Endothelial cell of umbilical vein (primary cell): ENCODE measurements at regions not wholly inside any gene's neighbourhood (a gene's known extent, or its start where the extent isn't known, plus 50 kb on each side); places are given as distances from the start of the nearest gene placed in this dataset.

Source experiments
- BruUV-seq: library from RNA; stranded (reverse); fragments of 400-500 nt; replicated peaks from 2 replicates; lab custom pipeline; 2021; lab: Mats Ljungman, UMichigan
- CTCF ChIA-PET: fragments of 300-600, 350-600 bp; sonication (Branson Sonifier 250); formaldehyde crosslinking; loops from one replicate; lab custom pipeline; 2021; ENCODE audit warnings: antibody characterized with exemption, inconsistent platforms; lab: Charles Lee
- POLR2A ChIA-PET: fragments of 300-600, 350-600 bp; sonication (Branson Sonifier 250); formaldehyde crosslinking; loops from one replicate; lab custom pipeline; 2021; ENCODE audit warnings: antibody characterized with exemption, inconsistent platforms; lab: Charles Lee
- DNase-seq: peaks from one replicate; pipeline ENCODE4 v3.0.0-alpha.2; 2011; ENCODE audit warnings: low read depth, low spot score
- FAIRE-seq: peaks from 2 replicates; lab custom pipeline; 2011; peaks lifted over from hg19 to GRCh38; lab: Jason Lieb, UNC
- H2AFZ ChIP-seq: 2 replicates; pipeline ENCODE4 v1.6.0; 2012; ENCODE audit warnings: low read depth, low read length, control low read depth, inconsistent platforms
- H3K27ac ChIP-seq: 2 replicates; pipeline ENCODE4 v1.5.1; 2011; ENCODE audit warnings: low read depth, mild to moderate bottlenecking, control low read depth, low read length, moderate library complexity; ENCODE audit not compliant: insufficient read depth
- H3K27me3 ChIP-seq, 2 experiments: 2 replicates each; pipeline versions ENCODE4 v1.6.0 to v1.6.1; 2011; ENCODE audit warnings: low read length in 2 of 2, mixed read lengths in 1 of 2; ENCODE audit not compliant: control insufficient read depth in 2 of 2, insufficient read depth in 2 of 2
- H3K36me3 ChIP-seq, 2 experiments: 2 replicates in 1 of 2; 3 replicates in 1 of 2; pipeline ENCODE4 v1.5.1; 2011; ENCODE audit warnings: low read length in 2 of 2, mild to moderate bottlenecking in 1 of 2, moderate library complexity in 1 of 2; ENCODE audit not compliant: control insufficient read depth in 2 of 2, insufficient read depth in 2 of 2; ENCODE audit errors: extremely low read depth in 1 of 2
- H3K4me1 ChIP-seq: 3 replicates; pipeline ENCODE4 v1.5.1; 2011; ENCODE audit warnings: mild to moderate bottlenecking, low read length; ENCODE audit not compliant: control insufficient read depth, insufficient read depth; ENCODE audit errors: extremely low read depth
- H3K4me2 ChIP-seq: 2 replicates; pipeline ENCODE4 v1.6.1; 2011; ENCODE audit warnings: low read length, control low read depth, mixed read lengths; ENCODE audit not compliant: insufficient read depth
- H3K4me3 ChIP-seq, 3 experiments: fragments of 200-600 bp in 1 of 3; sonication (generic), shearing (Covaris generic) in 1 of 3; replicated peaks in 1 of 3; 2 replicates each; pipeline ENCODE4 v1.5.1; 2011 to 2016; ENCODE audit warnings: control low read depth in 3 of 3, low read length in 3 of 3, mild to moderate bottlenecking in 2 of 3, inconsistent platforms in 1 of 3, low read depth in 1 of 3, moderate library complexity in 1 of 3; ENCODE audit not compliant: insufficient read depth in 1 of 3
- H3K79me2 ChIP-seq: 2 replicates; pipeline ENCODE4 v1.6.0; 2012; ENCODE audit warnings: low read length, inconsistent platforms; ENCODE audit not compliant: control insufficient read depth, insufficient read depth
- H3K9ac ChIP-seq: replicated peaks from 2 replicates; pipeline ENCODE3; 2011; ENCODE audit warnings: low read length, control low read depth; ENCODE audit not compliant: insufficient read depth; ENCODE audit errors: extremely low read depth
- H3K9me1 ChIP-seq: replicated peaks from 3 replicates; pipeline ENCODE4 v1.6.0; 2011; ENCODE audit warnings: mild to moderate bottlenecking, low read length; ENCODE audit not compliant: control insufficient read depth, insufficient read depth; ENCODE audit errors: extremely low read depth
- H3K9me3 ChIP-seq: replicated peaks from 2 replicates; pipeline ENCODE4 v1.5.1; 2012; ENCODE audit warnings: low read length, inconsistent platforms; ENCODE audit not compliant: control insufficient read depth, insufficient read depth
- H4K20me1 ChIP-seq: replicated peaks from 2 replicates; pipeline ENCODE3; 2011; ENCODE audit warnings: mild to moderate bottlenecking, low read length; ENCODE audit not compliant: control insufficient read depth, insufficient read depth; ENCODE audit errors: extremely low read depth
- CTCF ChIP-seq, 2 donors: IDR thresholded peaks; 1 replicate in 1 of 2; 2 replicates in 1 of 2; pipeline ENCODE4 v1.5.1; 2011; ENCODE audit warnings: low read length in 2 of 2, mild to moderate bottlenecking in 2 of 2, moderate library complexity in 2 of 2, control low read depth in 1 of 2, inconsistent platforms in 1 of 2, low read depth in 1 of 2; ENCODE audit not compliant: insufficient read depth in 1 of 2; ENCODE audit errors: extremely low read depth in 1 of 2
- EZH2 ChIP-seq: IDR thresholded peaks from 2 replicates; pipeline ENCODE4 v1.6.1; 2012; ENCODE audit warnings: borderline replicate concordance, low read depth, mild to moderate bottlenecking, moderate library complexity, low read length, inconsistent platforms; ENCODE audit not compliant: severe bottlenecking
- FOS ChIP-seq: IDR thresholded peaks from 2 replicates; pipeline ENCODE4 v1.6.1; 2011; ENCODE audit warnings: mild to moderate bottlenecking, low read length, moderate library complexity, borderline replicate concordance; ENCODE audit not compliant: insufficient read depth
- GATA2 ChIP-seq: IDR thresholded peaks from 2 replicates; pipeline ENCODE4 v1.7.0; 2011; ENCODE audit warnings: low read depth, mild to moderate bottlenecking, moderate library complexity, mixed read lengths, low read length; ENCODE audit not compliant: insufficient read length, insufficient read depth
- JUN ChIP-seq: IDR thresholded peaks from 2 replicates; pipeline ENCODE4 v1.6.1; 2011; ENCODE audit warnings: borderline replicate concordance, low read depth; ENCODE audit not compliant: insufficient read length, insufficient read depth
- MAX ChIP-seq: IDR thresholded peaks from 2 replicates; pipeline ENCODE4 v1.6.1; 2011; ENCODE audit not compliant: insufficient read depth, insufficient read length
- MYC ChIP-seq: IDR thresholded peaks from one replicate; pipeline ENCODE4 v1.6.1; 2011; ENCODE audit warnings: mild to moderate bottlenecking, low read depth, low read length
- POLR2A ChIP-seq: IDR thresholded peaks from 2 replicates; pipeline ENCODE4 v1.6.1; 2012; ENCODE audit warnings: low read depth, mild to moderate bottlenecking, control low read depth, low read length
- POLR2AphosphoS5 ChIP-seq: IDR thresholded peaks from 2 replicates; pipeline ENCODE4 v1.6.1; 2012; ENCODE audit warnings: low read depth, mild to moderate bottlenecking, control low read depth, low read length, moderate library complexity; ENCODE audit not compliant: insufficient read depth
- dilution Hi-C: fragments of 300-500 bp; cut with MboI; formaldehyde crosslinking; loops from one replicate; pipeline ENCODE4 v1.15.0; 2019; ENCODE audit warnings: low sequenced_read_pairs; ENCODE audit not compliant: extremely low pct_ligation_motif_present
- intact Hi-C: fragments of 100-400 bp; cut with micrococcal nuclease; formaldehyde crosslinking; loops from one replicate; pipeline ENCODE4 v1.10.0; 2022

DNA sequence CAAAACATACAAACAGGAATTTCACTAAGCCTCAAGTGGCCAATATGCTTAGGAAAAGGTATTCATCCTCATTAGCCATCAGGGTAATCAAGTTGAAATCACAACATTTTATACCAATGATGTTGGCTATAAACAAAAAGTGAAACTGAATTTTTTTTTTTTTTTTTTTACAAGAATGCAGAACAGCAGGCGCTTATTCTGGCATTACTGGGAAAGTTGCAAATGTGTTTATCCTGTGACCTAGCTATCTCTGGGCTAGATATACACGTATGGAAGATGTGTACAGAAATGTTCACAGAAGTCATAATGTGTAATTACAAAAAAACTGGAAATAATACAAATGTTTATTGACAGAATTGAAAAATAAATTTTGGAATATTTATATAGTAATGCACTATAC is 1430.4 kb upstream of the TENM3 start:
- Histone ChIP-seq H3K79me2 (no peaks in the 10 kb centered on the region), H3K9me3 (peaks cover 12% of the 10 kb centered on the region), H3K27ac (no peak overlapping the region), H3K9me1 (no peaks in the 10 kb centered on the region), H3K9ac (no peak overlapping the region), H3K27me3 (no peaks in the 10 kb centered on the region), H3K4me2 (no peak overlapping the region), H2AFZ (no peak overlapping the region), H3K4me3 (no peak overlapping the region), H3K36me3 (no peaks in the 10 kb centered on the region), H3K4me1 (no peaks in the 10 kb centered on the region), H4K20me1 (no peaks in the 10 kb centered on the region)
- FAIRE-seq (no peak), DNase-seq (no peak)
- intact Hi-C loops: no loop called here
- TF ChIP-seq CTCF (IDR thresholded peaks at IDR 0.05; ENCODE audit: extremely low read depth in 1 of 2, insufficient read depth in 1 of 2, low read depth in 1 of 2, low read length in 2 of 2) (no peak), MYC (no peak), POLR2A (no peak), POLR2AphosphoS5 (no peak), MAX (no peak), EZH2 (no peak), FOS (no peak), JUN (no peak), GATA2 (no peak)
- BruUV-seq: no TSS peak
- POLR2A ChIA-PET: no interaction called here
- CTCF ChIA-PET: no interaction called here
- dilution Hi-C loops: no loop called here
